Fibroblast of gingiva (primary cell): ENCODE measurements at regions not wholly inside any gene's neighbourhood (a gene's known extent, or its start where the extent isn't known, plus 50 kb on each side); places are given as distances from the start of the nearest gene placed in this dataset.
"Not testable (repeated sequence)": the region's sequence is repeated elsewhere in the genome, so short reads cannot be mapped to it uniquely, and the experiment has no call there.

ENCODE experiments used
- DNase-seq: peaks from one replicate; pipeline ENCODE4 v3.0.0-alpha.2; 2011; ENCODE audit warnings: low read depth

GRCh38 chr11:38894201-38894600, 2296.2 kb upstream of the RAG2 start:
- DNase-seq: not testable (repeated sequence)

- DNase-seq: no peak
Measured at GRCh38 chr11:38884145-38884865, 2286.3 kb upstream of the RAG2 start.

GRCh38 chr11:38867338-38867737, 2269.3 kb upstream of the RAG2 start:
- DNase-seq: no peak

- DNase-seq: no peak
Measured at GRCh38 chr11:38865922-38866321, 2267.9 kb upstream of the RAG2 start.

- no peak for DNase-seq
Measured at GRCh38 chr11:38842991-38843390, 2245.0 kb upstream of the RAG2 start.

- no peak for DNase-seq
Measured at GRCh38 chr11:38839071-38839470, 2241.0 kb upstream of the RAG2 start.

- no peak for DNase-seq
Measured at GRCh38 chr11:38835966-38836365, 2237.9 kb upstream of the RAG2 start.

GRCh38 chr11:38824573-38824972, 2226.5 kb upstream of the RAG2 start:
- DNase-seq: no peak

- DNase-seq: not testable (repeated sequence)
Measured at GRCh38 chr11:38821786-38822185, 2223.8 kb upstream of the RAG2 start.

- DNase-seq: no peak
Measured at GRCh38 chr11:38819981-38820380, 2221.9 kb upstream of the RAG2 start.

- DNase-seq: no peak
Measured at GRCh38 chr11:38818720-38819119, 2220.7 kb upstream of the RAG2 start.

GRCh38 chr11:38814670-38815069, 2216.6 kb upstream of the RAG2 start:
- no peak for DNase-seq

- DNase-seq: no peak
Measured at GRCh38 chr11:38809521-38809920, 2211.5 kb upstream of the RAG2 start.

- no peak for DNase-seq
Measured at GRCh38 chr11:38796281-38796680, 2198.2 kb upstream of the RAG2 start.

- DNase-seq: no peak
Measured at GRCh38 chr11:38795027-38795426, 2197.0 kb upstream of the RAG2 start.

GRCh38 chr11:38791346-38791961, 2193.4 kb upstream of the RAG2 start:
- DNase-seq: peak; percentile 41

- DNase-seq: no peak
Measured at GRCh38 chr11:38788561-38788960, 2190.5 kb upstream of the RAG2 start.

- no peak for DNase-seq
Measured at GRCh38 chr11:38784164-38784563, 2186.1 kb upstream of the RAG2 start.

- DNase-seq: no peak
Measured at GRCh38 chr11:38766796-38767195, 2168.8 kb upstream of the RAG2 start.

GRCh38 chr11:38759394-38759793, 2161.4 kb upstream of the RAG2 start:
- no peak for DNase-seq

GRCh38 chr11:38756537-38756936, 2158.5 kb upstream of the RAG2 start:
- DNase-seq: no peak

- no peak for DNase-seq
Measured at GRCh38 chr11:38751421-38751820, 2153.4 kb upstream of the RAG2 start.

GRCh38 chr11:38746516-38746915, 2148.5 kb upstream of the RAG2 start:
- not testable (repeated sequence) for DNase-seq

- no peak for DNase-seq
Measured at GRCh38 chr11:38723361-38723760, 2125.3 kb upstream of the RAG2 start.
